ENCODE measurements at regions not wholly inside any gene's neighbourhood (a gene's known extent, or its start where the extent isn't known, plus 50 kb on each side); places are given as distances from the start of the nearest gene placed in this dataset.

DNA sequence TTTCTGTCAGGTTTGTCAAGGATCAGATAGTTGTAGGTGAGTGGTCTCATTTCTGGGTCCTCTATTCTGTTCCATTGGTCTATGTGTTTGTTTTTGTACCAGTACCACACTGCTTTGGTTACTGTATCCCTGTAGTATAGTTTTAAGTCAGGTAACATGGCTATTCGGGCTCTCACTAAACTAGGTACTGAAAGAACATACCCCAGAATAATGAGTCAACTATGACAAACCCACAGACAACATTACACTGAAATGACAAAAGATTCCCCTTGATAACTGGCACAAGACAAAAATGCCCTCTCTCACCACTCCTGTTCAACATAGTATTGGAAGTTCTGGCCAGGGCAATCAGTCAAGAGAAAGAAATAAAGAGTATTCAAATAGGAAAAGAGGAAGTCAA, 535.3 kb upstream of the CYLC2 start:
- TF ChIP-seq, protein P1, sequence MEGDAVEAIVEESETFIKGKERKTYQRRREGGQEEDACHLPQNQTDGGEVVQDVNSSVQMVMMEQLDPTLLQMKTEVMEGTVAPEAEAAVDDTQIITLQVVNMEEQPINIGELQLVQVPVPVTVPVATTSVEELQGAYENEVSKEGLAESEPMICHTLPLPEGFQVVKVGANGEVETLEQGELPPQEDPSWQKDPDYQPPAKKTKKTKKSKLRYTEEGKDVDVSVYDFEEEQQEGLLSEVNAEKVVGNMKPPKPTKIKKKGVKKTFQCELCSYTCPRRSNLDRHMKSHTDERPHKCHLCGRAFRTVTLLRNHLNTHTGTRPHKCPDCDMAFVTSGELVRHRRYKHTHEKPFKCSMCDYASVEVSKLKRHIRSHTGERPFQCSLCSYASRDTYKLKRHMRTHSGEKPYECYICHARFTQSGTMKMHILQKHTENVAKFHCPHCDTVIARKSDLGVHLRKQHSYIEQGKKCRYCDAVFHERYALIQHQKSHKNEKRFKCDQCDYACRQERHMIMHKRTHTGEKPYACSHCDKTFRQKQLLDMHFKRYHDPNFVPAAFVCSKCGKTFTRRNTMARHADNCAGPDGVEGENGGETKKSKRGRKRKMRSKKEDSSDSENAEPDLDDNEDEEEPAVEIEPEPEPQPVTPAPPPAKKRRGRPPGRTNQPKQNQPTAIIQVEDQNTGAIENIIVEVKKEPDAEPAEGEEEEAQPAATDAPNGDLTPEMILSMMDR (IDR thresholded peaks at IDR 0.05) = no peak
- TF ChIP-seq POLR2A (IDR thresholded peaks at IDR 0.05) (no peak), POLR2AphosphoS5 (IDR thresholded peaks at IDR 0.05) (no peak), EP300 (IDR thresholded peaks at IDR 0.05) (no peak)
